GM19452 (cell line): ENCODE measurements at regions not wholly inside any gene's neighbourhood (a gene's known extent, or its start where the extent isn't known, plus 50 kb on each side); places are given as distances from the start of the nearest gene placed in this dataset.
"Not testable (repeated sequence)": the region's sequence is repeated elsewhere in the genome, so short reads cannot be mapped to it uniquely, and the experiment has no call there.

Experiments
- ATAC-seq: cut with Tn5 transposase; IDR thresholded peaks from one replicate; pipeline ENCODE4 v1.9.1; 2021; ENCODE audit not compliant: unreplicated experiment

- no peak for ATAC-seq
Observed at GRCh38 chr14:52124791-52125684, 56.2 kb upstream of the NID2 start.

- ATAC-seq: not testable (repeated sequence)
Observed at GRCh38 chr14:52122163-52122562, 53.3 kb upstream of the NID2 start.

- ATAC-seq: no peak
Observed at GRCh38 chr14:52121441-52121840, 52.6 kb upstream of the NID2 start.

GRCh38 chr14:52119030-52119429 lies 50.2 kb upstream of the NID2 start:
- no peak for ATAC-seq
